Fibroblast of mammary gland (primary cell): ENCODE measurements at regions not wholly inside any gene's neighbourhood (a gene's known extent, or its start where the extent isn't known, plus 50 kb on each side); places are given as distances from the start of the nearest gene placed in this dataset.
"Not testable (repeated sequence)": the region's sequence is repeated elsewhere in the genome, so short reads cannot be mapped to it uniquely, and the experiment has no call there.

Experiments
- DNase-seq: peaks from one replicate; pipeline ENCODE4 v3.0.0-alpha.2; 2010; ENCODE audit warnings: low read depth
- H3K4me3 ChIP-seq: 2 replicates; pipeline ENCODE4 v1.5.1; 2011; ENCODE audit warnings: low read depth, mild to moderate bottlenecking, low read length, moderate library complexity; ENCODE audit not compliant: control insufficient read depth
- CTCF ChIP-seq: conservative IDR thresholded peaks from 2 replicates; pipeline ENCODE4 v1.5.1; 2011; ENCODE audit warnings: low read depth, low read length, inconsistent platforms; ENCODE audit not compliant: control insufficient read depth, insufficient read depth

- TF ChIP-seq CTCF: no peak
- H3K4me3 ChIP-seq: no peak overlapping the region
Observed at GRCh38 chr6:48505621-48506020, 394.6 kb upstream of the PTCHD4 start.

GRCh38 chr6:48493432-48493831 is 382.4 kb upstream of the PTCHD4 start:
- H3K4me3 ChIP-seq, DNase-seq: not testable (repeated sequence)

More at GRCh38 chr6:48505621-48506020, 394.6 kb upstream of the PTCHD4 start:
- DNase-seq: no peak

- no peak for TF ChIP-seq CTCF
- no peak for DNase-seq
- no peak overlapping the region for H3K4me3 ChIP-seq
Observed at GRCh38 chr6:48490658-48491057, 379.7 kb upstream of the PTCHD4 start.

- peak; percentile 6 for DNase-seq
- H3K4me3 ChIP-seq: no peak overlapping the region
- no peak for TF ChIP-seq CTCF
Observed at GRCh38 chr6:48486876-48487275, 375.9 kb upstream of the PTCHD4 start.

- TF ChIP-seq CTCF: no peak
- DNase-seq: no peak
- no peak overlapping the region for H3K4me3 ChIP-seq
Observed at GRCh38 chr6:48486373-48486772, 375.4 kb upstream of the PTCHD4 start.

GRCh38 chr6:48476257-48476656 is 365.3 kb upstream of the PTCHD4 start:
- peak; percentile 63 for TF ChIP-seq CTCF
- H3K4me3 ChIP-seq: no peak overlapping the region
- peak; percentile 61 for DNase-seq

- no peak for TF ChIP-seq CTCF
- no peak for DNase-seq
- no peak overlapping the region for H3K4me3 ChIP-seq
Observed at GRCh38 chr6:48475275-48475674, 364.3 kb upstream of the PTCHD4 start.
